GM18511 (cell line): ENCODE measurements at regions not wholly inside any gene's neighbourhood (a gene's known extent, or its start where the extent isn't known, plus 50 kb on each side); places are given as distances from the start of the nearest gene placed in this dataset.

ENCODE experiments used
- ATAC-seq: cut with Tn5 transposase; IDR thresholded peaks from one replicate; pipeline ENCODE4 v1.9.1; 2021; ENCODE audit warnings: mild to moderate bottlenecking, moderate library complexity; ENCODE audit not compliant: unreplicated experiment

DNA sequence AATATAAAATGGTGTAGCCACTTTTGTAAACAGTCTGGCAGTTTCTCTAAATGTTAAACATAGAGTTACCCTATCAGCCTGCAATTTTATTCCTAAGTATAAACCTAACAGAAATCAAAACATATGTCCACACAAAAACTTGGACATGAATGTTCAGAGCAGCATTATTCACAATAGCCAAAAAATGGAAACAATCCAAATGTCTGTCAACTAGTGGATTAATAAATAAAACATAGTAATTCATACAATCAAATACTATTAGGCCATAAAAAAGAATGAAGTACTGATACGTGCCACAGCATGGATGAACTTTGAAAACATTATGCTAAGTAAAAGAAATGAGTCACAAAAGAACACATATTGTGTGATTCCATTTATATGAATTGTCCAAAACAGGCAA is 196.5 kb downstream of the NUAK1 start:
- ATAC-seq: no peak

DNA sequence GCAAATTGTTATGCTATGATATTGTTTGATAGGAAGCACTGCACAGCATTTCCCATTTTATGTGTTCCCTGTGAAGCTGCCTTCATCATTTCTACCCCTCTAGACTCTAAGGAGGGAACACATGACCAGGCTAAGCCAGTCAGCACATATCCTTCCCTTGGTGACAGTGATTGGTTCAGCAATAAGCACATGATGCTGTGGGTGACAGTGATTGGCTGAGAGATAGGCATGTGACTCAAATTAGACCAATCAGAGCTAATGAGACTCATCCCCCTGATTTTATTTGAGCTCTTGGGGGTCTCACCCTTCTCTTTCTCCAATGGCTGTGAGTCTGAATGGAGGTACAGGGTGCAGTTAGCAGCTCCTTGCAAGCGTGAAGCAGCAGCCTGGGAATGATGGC is 195.2 kb downstream of the NUAK1 start:
- no peak for ATAC-seq

DNA sequence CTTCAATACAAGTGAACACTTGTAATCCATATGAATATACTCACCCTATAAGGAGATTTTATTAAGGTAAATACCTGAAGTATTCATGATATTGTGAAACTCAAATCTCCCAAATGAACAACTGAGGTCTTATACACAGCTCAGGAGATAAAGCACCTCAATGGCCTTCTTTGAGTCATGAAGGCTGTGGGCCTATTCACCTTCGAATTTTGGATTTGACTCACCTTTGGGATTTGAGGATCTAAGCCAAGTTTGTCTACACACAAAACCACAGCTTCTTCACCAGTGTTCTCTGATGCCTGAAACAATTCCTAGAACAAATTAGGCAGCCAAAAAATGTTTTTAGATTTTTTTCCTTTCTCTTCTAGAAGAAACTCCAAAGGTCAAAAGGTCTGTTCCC is 194.1 kb downstream of the NUAK1 start:
- no peak for ATAC-seq

DNA sequence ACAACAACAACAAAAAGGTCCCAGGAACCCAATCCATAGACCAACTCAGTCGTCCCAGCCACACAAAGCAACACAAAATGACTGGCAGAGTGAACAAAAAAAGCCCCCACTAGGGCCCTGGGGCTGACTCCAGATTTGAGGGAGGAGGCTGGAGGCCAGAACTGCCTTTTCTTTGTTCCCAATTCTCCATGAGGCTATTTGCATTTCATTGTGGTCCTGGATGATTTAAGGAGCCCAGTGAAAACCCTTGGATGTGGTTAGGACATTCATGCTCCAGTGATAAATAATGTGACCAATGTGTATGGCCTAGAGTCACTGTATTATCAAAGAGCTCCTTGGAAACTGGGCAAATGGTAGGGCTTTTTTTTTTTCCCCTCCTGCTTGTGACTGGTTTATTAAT is 192.9 kb downstream of the NUAK1 start:
- no peak for ATAC-seq

DNA sequence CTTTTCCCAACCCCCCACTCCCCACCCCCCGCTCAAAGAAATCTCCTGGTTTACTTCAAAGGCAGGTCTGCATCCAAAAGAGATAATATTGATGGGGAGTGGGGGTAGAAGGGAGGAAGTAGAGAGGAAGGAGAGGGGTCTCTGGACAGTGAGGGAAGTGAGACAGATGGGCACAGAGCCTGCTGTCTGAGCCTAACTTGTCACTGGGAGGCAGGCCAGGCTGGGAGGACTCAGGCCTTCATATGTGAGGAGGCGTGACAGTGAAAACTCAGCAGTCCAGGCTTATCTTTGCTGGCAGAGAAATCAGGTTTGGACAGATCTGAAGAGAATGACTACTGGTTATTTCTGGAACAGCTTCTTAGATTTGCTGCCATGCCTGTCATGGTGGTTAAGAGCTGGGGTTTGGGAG is 192.3 kb downstream of the NUAK1 start:
- no peak for ATAC-seq

DNA sequence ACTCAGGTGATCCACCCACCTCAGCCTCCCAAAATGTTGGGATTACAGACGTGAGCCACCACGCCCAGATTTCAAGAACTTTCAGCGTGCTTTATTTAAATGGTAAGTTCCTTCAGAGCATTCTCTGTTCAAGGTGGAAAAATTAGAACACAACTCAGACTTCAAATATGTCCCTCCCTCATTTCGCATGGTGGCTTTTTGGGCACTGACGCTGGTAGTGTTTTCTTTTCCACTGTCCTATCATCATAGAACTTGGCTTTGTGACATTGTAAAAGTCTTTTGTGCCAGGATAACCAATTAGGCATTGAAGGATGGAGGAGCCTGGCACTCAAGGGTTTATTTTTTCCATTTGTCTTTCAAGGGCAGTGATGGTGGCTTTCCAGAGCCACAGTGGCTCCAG is 190.8 kb downstream of the NUAK1 start:
- ATAC-seq: no peak

DNA sequence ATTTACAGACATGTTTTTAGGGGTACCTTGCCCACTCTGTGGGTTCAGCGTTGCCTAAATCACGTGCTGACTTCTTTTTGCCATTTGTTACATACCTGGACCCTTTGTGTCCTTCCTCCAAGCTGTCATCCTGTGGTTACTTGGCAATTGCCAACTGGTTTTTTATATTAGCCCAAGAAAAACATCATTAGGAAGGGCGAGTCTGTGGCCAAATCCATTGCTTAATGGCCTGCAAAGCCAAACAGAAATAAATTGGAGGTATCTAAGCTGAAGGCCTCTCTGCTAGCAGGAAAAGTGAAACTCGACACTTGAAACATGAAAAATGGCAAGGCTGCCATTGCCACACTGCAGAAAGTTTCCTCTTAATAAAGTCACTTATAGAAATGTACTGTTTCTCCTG is 190.4 kb downstream of the NUAK1 start:
- ATAC-seq: no peak

DNA sequence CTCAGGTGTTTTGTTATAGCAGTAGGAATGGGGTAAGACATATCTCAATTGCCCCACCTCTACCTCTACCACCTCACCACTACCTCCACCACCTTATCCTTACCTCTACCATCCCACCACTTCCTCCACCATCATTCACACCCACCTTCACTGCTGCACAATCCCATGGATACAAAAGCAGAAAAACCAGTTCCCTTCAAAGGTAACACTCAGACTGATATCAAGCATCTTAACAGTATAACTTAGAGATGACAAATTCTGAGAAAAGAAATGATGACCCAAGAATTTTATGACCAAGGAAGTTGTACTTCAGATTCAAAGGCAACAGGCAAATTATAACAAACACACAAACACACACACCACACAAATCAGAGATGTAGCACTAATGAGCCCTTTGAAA is 189.4 kb downstream of the NUAK1 start:
- ATAC-seq: no peak

DNA sequence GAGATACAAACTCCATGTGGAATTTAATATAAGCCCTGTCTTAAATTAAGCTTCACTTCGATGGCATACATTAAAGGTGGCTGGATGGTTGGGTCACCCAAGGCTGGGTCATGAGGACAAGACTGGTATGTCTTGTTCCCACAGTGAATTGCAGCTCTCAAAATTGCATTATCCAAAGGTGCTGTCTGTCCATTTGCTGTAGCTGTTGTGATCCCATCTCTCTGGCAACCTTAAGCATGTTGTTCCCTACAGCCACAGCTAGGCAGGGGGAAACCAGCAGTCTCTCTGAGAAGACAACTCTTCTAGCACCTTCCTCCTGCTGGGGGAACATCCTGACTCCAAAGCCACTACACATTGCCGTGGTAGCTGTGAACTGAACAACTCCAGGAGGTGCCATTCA is 187.0 kb downstream of the NUAK1 start:
- ATAC-seq: no peak

DNA sequence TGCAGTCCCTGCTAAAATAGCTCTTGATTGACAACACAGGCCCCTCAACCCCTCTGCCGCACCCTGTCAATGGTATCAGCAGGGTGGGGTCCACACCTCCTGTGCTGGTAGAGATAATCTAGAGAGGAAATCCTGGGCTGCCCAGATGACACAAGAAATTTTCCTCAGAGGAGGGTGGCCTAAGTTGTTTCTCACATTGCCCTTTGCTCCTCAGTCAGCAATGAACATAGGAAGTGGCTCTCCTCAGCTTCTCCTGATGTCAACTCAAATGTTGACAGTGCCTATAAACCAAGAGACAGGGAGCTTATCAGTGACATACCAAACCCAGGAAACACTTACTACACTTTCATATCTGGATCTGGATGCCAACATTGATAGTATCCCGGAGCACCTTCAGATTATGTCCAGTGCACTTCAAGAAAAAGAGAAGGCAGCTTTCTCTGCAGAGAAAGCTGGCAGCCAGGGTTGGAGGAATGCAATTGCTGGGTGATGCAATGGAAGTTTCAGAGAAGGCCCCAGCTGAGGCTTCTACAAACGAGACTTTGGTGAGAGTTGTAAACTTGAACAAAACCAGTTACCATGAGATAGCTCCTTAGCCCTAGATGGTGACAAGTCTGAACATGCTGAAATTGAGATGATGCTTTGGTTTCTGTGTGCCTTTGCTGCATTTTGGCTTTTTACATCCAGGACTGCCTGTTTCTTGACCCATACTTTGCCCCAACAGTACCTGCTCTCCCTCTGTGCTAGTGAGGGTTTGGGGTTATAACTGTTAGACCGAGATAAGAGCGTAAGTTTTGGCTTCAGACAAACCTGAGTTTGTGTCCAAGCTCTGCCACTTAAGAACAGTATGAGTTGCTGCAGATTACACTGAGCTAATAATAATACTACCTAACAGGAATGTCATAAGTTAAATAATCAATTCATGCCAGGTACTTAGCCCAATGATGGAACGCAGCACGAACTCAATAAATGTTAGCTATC is 183.5 kb downstream of the NUAK1 start:
- no peak for ATAC-seq

DNA sequence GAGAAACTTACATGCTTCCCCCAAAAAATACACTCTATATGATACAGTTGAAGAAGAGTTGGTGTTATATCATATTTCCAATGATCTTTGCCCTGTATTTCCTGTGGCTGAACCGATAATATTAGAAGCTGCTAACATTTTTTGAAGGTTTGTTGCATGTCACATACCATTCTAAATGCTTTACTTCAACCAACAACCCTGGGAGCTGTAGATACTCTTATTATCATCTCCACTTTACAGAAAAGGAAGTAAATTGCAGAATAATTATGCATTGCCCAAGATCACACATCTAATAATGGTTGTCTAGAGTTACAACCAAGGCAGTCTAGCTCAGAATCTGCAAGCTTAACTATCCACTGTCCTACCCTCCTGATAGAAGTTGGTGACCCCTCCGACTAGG is 182.8 kb downstream of the NUAK1 start:
- ATAC-seq: no peak

DNA sequence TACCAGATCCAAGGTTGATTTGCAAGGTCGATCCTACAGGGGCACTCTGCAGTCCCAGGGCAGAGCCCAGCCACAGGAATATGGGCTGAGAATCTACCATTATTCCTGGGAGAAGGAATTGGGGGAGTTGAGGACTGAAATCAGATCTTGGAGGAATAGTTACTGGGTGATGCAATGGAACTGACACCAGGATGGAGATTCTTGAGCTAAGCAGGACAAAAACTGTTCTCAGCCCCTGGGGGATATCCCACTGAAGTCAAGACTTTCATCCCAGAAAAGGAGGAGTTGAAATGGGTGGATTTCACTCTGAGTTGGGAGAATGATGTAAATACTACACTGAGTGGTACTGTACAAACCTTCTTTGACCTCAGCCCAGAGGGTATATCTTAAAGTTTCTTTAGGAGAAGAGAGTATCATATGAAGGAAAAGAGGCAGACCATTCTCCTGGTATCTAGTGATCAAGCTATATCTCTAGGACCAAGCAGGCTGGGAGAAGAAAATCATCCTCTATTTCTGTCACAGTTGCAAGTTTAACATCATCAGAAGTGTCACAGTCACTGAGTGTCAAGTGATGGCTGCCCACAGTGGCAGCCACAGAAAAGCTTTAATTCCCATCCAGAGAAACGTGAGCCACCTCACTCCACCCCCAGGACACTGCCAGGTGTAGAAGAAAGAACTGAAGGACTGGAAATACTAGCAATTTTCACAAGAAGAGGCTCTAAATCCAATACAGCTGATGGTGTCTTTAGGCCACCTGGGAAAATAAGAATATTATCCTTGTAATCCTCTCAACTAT is 181.9 kb downstream of the NUAK1 start:
- no peak for ATAC-seq

DNA sequence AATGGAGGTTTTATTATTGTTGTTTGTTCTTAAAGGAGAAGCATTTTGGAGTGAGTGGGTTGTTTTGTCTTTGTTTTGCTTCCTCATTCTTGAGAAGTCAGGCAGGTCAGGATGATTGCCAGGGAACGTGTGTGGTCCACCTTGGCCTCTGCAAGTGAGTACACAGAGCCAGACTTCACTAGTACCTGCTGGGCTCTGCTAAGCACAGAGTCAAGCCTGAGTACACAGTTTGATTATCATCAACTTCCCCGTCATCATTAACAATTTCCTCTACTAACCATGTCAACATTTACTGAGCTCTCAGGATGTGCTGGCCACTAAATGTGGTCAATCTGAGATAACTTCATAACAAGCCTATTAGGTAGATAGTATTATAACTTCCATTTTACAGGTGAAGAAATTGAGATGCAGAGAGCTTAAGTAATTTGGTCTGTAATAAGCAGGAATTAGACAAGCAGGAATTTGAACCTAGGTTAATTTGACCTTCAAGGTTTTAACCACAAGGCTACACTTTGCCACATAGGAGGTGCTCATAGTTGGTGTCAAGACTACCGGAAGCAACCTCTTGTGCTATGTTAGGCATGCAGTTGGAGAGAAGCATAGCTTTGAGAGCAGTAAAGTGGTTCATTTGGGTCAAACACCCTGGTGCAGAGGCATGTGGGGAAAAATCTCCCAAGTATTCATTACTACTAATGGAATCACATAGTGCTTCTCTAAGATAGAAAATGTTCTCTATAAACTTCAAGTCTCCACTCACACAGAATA is 178.3 kb downstream of the NUAK1 start:
- no peak for ATAC-seq

DNA sequence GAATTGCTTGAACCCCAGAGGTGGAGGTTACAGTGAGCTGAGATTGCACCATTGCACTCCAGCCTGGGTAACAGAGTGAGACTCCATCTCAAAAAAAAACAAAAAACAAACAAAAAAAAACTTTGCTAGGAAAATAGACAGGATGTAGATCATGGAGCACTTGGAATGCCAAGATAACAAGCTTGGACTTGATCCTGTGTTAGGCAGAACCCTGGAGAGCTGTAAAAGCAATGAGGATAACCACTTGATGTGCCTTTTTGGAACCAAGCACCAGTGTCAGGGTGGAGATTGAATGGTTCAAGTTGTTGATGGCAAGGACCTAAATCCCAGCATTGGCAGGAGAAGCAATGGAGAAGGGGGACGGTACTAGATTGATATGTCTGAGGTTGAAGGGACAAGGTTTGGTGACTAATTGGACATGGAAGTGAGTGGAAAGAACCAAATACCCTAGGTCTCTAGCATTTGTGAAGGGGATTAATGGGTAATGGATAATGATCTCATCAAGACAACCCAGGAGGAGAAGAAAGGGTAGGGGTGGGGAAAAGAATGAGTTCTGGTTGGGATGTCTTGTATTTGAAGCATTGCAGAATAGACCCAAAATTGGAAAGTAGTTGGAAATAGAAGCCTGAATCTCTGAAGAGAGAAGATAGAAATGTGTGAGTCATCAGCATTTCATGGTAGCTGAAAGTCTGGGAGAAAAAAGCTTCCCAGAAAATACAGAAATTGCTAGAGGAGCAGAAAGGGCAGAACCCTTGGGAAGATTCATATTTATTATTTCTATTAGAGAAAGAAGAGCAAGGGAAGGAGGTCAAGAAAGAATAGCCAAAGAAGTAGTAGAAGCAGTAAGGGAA is 176.7 kb downstream of the NUAK1 start:
- no peak for ATAC-seq

DNA sequence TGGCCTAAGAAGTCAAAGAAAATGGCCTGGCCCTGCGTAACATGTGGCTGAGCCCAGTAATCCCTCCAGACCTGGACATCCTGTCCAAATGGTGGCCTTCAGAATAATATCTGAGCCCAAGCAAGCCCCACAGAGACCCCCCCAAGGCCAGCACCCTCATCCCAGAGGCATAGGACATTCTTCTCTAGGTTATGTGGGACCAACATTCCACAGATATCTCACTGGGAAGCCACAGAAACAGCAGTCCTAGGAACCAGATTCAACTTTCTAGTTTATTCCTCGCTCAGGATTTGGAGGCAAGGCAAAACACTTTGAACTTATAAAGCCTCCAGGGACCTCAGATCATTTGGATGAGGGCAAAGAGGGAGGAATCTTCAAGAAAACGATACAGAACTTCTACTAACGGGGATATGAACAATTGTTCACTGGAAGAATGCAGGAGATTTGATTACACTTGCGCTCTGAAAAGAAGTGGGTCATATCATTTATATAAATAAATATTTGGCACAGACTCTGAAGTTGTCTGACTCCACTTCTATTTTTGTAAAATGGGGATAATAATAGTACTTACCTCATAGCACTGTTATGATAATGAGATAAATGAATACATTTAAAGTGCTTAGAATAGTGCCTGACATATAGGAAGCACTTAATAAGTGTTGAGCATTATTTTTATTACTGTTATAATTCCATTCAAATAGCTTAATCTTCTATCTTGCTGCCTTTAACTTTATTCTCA is 171.5 kb downstream of the NUAK1 start:
- no peak for ATAC-seq

DNA sequence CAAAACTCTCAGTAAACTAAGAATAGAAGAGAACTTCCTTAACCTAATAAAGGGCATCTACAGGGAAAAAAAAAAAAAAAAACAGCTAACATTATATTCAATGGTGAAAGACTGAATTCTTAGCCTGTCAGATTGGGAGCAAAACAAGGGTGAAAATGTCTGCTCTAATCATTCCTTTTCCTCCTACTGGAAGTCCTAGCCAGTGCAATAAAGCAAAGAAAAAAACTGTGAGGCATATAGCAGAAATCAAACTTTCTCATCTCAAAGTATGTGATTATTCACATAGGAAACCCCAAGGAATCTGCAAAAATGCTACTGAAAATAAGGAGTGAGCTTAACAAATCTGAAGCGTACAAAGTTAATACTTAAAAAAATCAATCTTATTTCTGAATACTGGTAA is 170.7 kb downstream of the NUAK1 start:
- no peak for ATAC-seq

DNA sequence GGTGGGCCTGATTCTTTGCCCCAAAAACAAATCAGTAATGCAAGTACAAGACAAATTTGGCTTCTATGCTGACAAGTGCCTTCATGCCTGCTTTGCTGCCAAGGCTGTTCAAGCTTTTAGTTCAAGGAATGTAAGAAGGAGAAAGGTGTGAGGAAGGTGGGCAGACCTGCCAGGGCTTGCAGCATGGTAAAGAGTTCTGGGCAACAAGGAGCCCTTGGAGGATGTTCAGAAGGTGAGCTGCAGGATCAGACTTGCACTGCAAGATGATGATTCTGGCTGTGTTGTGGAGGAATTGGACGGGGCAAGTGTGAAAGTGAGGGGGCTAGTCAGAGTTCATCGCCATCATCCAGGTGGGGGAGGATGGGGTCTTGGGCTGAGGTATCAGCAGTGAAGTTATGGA is 167.9 kb downstream of the NUAK1 start:
- ATAC-seq: no peak

DNA sequence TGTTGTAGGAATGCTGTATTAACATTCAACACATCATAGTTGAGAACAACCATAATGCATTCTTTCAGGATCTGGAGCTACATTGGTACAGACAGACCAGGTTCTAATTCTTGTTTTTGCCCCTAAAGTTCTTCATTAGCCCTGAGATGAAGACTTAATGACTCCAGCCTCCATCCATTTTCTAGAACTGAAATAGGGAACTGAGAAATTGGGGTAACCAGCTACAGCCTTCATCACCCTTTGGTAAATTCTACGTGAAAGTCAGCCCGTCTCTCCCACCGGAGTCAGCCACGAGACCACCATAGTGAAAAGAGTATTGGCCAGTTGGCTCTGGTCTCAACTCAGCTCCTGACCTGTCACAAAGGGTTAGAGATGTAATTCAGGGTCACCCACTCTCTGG is 164.0 kb downstream of the NUAK1 start:
- ATAC-seq: no peak

DNA sequence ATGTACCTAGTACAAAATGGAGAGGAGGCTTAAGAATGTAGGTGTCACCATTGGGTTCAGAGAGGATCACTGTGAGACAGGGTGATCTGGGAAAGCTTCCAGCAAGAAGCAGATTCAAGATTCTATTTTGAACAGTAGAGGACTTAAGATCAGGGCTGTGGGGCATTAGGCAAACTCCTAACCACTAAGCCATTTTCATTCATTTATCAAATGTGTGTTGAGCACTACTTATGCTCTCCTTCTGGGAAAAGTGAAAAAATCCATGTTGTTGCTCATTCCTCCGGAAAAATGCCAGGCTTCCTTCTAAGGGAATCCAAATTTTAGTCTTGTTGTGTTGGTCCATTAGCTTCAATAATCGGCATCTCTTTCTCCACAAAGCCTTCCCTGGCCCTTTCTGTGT is 163.4 kb downstream of the NUAK1 start:
- no peak for ATAC-seq

DNA sequence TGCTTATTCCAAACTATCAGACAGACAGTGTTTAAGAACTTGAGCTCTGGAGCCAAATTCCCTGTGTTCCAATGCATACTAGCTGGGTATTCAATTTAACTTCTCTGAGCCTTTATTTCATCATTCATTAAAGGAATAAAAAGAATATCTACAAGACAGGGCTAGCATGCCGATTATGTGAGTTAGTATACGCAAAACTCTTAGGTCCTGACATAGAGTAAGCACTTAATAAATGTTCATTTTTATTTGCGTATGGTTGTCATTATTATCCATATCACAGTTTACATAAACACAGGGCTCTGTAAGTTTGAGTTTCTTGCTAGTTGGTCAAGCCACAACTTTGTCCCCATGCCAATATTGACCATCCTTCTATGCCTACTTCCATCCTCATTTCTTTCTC is 161.5 kb downstream of the NUAK1 start:
- no peak for ATAC-seq
